ENCODE measurements at regions not wholly inside any gene's neighbourhood (a gene's known extent, or its start where the extent isn't known, plus 50 kb on each side); places are given as distances from the start of the nearest gene placed in this dataset.
A peak's percentile ranks its signal among the peaks of the same experiment; 100 is the strongest.

DNA sequence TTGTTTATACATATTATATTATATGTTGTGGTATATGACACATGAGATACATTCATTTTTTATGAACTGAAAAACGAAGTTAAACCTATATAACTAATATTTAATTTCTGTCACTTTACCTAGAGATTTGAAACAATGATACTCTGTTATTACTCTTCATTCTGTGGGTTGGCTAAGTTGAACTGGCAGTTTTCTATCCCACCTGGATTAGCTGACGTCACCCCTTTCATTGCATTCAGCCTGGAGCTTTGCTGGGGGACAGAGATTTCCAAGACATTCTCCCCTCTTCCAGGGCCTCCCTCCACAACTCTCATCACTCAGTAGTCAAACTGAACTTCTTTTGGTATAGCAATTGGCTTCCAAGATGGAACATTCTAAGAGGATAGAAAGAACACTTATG lies 309.2 kb upstream of the SATB1 start:
- H3K4me3 ChIP-seq (replicated peaks in 1 of 2; ENCODE audit: low read depth in 2 of 2, low read length in 2 of 2): no peak overlapping the region
- TF ChIP-seq, protein P1, sequence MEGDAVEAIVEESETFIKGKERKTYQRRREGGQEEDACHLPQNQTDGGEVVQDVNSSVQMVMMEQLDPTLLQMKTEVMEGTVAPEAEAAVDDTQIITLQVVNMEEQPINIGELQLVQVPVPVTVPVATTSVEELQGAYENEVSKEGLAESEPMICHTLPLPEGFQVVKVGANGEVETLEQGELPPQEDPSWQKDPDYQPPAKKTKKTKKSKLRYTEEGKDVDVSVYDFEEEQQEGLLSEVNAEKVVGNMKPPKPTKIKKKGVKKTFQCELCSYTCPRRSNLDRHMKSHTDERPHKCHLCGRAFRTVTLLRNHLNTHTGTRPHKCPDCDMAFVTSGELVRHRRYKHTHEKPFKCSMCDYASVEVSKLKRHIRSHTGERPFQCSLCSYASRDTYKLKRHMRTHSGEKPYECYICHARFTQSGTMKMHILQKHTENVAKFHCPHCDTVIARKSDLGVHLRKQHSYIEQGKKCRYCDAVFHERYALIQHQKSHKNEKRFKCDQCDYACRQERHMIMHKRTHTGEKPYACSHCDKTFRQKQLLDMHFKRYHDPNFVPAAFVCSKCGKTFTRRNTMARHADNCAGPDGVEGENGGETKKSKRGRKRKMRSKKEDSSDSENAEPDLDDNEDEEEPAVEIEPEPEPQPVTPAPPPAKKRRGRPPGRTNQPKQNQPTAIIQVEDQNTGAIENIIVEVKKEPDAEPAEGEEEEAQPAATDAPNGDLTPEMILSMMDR (IDR thresholded peaks at IDR 0.05; ENCODE audit: low read depth, low read length): no peak
- no peak for DNase-seq (ENCODE audit: low read depth in 2 of 2)

DNA sequence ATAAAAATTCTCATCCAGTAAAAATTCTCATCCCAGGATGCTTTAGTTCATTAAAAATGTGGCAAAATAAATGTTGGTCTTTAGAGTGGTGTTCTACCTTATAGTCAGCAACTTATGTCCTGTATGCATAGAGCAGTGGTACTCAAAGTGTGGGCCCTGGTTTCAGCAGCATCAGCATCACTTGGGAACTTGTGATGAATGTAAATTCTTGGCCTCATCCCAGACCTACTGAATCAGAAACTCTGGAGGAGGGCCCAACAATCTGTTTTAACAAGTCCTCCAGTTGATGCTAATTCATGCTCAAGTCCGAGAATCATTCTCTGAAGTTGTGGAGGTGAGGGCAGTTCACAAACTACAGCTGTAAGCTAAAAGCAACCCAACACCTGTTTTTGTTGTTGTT lies 307.3 kb upstream of the SATB1 start:
- H3K4me3 ChIP-seq (replicated peaks in 1 of 2; ENCODE audit: low read depth in 2 of 2, low read length in 2 of 2): no peak overlapping the region
- TF ChIP-seq, protein P1 (IDR thresholded peaks at IDR 0.05; ENCODE audit: low read depth, low read length): no peak
- DNase-seq (ENCODE audit: low read depth in 2 of 2): peak in 1 of 2 donors; percentile 33

DNA sequence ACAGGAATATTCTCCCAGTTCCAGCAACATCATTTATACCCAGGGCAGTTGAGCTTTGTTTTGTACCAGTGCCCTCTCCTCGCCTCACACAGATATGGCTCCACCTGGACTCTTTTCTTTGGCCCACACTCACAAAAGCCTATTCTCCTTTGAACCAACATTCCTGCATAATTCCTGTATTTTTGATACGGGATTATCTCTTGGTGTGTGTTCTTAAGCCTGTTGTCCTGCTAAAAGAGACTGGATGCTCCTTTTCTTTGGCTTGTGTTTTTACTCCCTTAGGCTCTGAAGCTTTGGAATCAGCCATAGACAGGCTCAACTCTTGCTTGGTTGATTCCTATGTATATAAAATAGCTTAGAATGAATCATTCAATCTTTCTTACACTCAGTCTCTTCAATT lies 305.4 kb upstream of the SATB1 start:
- TF ChIP-seq, protein P1 (IDR thresholded peaks at IDR 0.05; ENCODE audit: low read depth, low read length): no peak
- no peak overlapping the region for H3K4me3 ChIP-seq (replicated peaks in 1 of 2; ENCODE audit: low read depth in 2 of 2, low read length in 2 of 2)
- no peak for DNase-seq (ENCODE audit: low read depth in 2 of 2)

DNA sequence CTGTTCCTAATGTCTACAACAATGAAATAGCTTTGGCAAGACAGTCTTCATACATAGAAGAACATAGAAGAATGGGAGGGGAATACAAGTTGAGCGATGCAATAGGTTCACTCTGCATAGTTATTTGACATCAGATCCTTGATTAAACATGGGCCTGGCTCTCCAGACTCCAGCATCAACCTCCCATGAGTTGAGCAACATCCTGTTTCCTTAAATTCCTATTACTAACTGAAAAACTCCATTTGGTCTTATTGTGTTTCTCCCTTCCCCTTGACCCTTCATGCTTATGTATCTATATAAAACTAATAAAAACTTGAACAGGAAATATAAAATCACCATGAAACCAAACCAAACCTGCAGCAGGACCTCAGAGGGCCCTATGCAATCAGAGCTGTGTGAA lies 304.5 kb upstream of the SATB1 start:
- DNase-seq (ENCODE audit: low read depth in 2 of 2): peak in 1 of 2 donors; percentile 52
- TF ChIP-seq, protein P1 (IDR thresholded peaks at IDR 0.05; ENCODE audit: low read depth, low read length): no peak
- no peak overlapping the region for H3K4me3 ChIP-seq (replicated peaks in 1 of 2; ENCODE audit: low read depth in 2 of 2, low read length in 2 of 2)

DNA sequence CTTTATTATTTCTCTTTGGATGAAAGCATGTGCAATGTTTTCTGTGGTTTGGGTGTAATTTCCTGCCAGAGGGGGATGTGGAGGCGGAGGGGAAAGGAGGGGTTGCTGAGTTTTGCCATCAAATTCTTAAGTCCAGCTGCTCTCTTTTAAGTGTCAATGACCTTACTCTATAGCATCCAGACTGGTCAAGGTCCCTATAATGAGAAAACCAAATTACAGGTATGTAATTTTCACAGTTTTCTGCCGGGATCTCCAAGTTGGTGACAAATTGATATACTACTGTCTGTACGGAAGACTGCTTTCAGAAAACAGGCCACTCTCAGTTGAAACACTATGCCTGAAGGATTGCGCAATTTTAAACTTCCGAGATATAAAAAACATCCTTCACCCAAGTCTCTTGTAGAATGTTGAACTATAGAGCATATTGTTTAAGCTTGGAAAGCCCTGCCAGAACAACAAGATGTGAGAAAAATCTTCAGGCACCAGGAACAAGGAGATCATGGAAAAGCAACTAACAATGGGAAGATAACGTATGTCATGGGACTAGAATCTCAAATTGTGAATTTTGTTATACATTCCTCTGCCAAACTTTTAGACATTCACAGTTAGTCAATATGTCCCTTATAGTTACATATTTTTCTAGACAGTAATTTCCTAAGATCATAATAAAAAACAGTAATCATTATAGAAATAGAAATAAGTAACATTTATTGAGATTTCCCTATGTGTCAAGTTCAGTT lies 300.7 kb upstream of the SATB1 start:
- peak in 1 of 2 donors; percentile 76 for DNase-seq (ENCODE audit: low read depth in 2 of 2)
- no peak overlapping the region for H3K4me3 ChIP-seq (replicated peaks in 1 of 2; ENCODE audit: low read depth in 2 of 2, low read length in 2 of 2)
- TF ChIP-seq, protein P1 (IDR thresholded peaks at IDR 0.05; ENCODE audit: low read depth, low read length): no peak

DNA sequence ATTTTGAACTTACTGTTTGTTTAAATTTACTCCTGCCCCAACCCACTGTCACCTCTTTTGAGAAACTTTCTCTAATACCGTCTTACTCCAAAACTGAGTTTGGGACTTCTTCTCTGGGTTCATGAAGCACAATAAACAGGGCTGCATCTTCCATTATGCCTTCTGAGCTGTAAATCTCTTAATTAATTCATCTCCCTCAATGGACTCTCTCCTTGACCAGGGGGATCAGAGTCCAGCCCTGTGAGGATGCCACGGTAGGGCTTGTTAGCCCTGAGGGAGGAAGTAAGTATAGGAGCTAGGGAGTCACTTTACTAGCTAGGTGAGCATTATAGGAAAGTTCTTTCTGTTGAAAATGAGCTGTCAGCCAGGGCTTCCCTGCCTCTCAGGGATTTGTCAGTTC lies 299.3 kb upstream of the SATB1 start:
- no peak for DNase-seq (ENCODE audit: low read depth in 2 of 2)
- TF ChIP-seq, protein P1 (IDR thresholded peaks at IDR 0.05; ENCODE audit: low read depth, low read length): no peak
- no peak overlapping the region for H3K4me3 ChIP-seq (replicated peaks in 1 of 2; ENCODE audit: low read depth in 2 of 2, low read length in 2 of 2)
